ENCODE measurements at regions not wholly inside any gene's neighbourhood (a gene's known extent, or its start where the extent isn't known, plus 50 kb on each side); places are given as distances from the start of the nearest gene placed in this dataset.
"Not testable (repeated sequence)": the region's sequence is repeated elsewhere in the genome, so short reads cannot be mapped to it uniquely, and the experiment has no call there.

- not testable (repeated sequence) for DNase-seq (ENCODE audit: low spot score)
Measured at GRCh38 chr6:74488726-74489125, 717.1 kb downstream of the COL12A1 start.

GRCh38 chr6:74482180-74482579 lies 723.7 kb downstream of the COL12A1 start:
- no peak for DNase-seq (ENCODE audit: low spot score)

- no peak for DNase-seq (ENCODE audit: low spot score)
Measured at GRCh38 chr6:74480561-74480960, 725.3 kb downstream of the COL12A1 start.

GRCh38 chr6:74479960-74480359 lies 725.9 kb downstream of the COL12A1 start:
- DNase-seq (ENCODE audit: low spot score), result no peak

- DNase-seq (ENCODE audit: low spot score), result no peak
Measured at GRCh38 chr6:74479420-74479819, 726.4 kb downstream of the COL12A1 start.

- DNase-seq (ENCODE audit: low spot score), result not testable (repeated sequence)
Measured at GRCh38 chr6:74474046-74474445, 731.8 kb downstream of the COL12A1 start.

GRCh38 chr6:74468552-74468951 lies 737.3 kb downstream of the COL12A1 start:
- not testable (repeated sequence) for DNase-seq (ENCODE audit: low spot score)

- no peak for DNase-seq (ENCODE audit: low spot score)
Measured at GRCh38 chr6:74467533-74468215, 738.2 kb downstream of the COL12A1 start.

- no peak for DNase-seq (ENCODE audit: low spot score)
Measured at GRCh38 chr6:74466572-74466971, 739.3 kb downstream of the COL12A1 start.

GRCh38 chr6:74459260-74459659 lies 746.6 kb downstream of the COL12A1 start:
- DNase-seq (ENCODE audit: low spot score), result no peak

- no peak for DNase-seq (ENCODE audit: low spot score)
Measured at GRCh38 chr6:74458536-74458935, 747.3 kb downstream of the COL12A1 start.

GRCh38 chr6:74455786-74456185 lies 750.1 kb downstream of the COL12A1 start:
- DNase-seq (ENCODE audit: low spot score), result no peak

GRCh38 chr6:74451953-74452352 lies 753.9 kb downstream of the COL12A1 start:
- no peak for DNase-seq (ENCODE audit: low spot score)

- DNase-seq (ENCODE audit: low spot score), result no peak
Measured at GRCh38 chr6:74448850-74449249, 752.8 kb downstream of the CD109 start.

- DNase-seq (ENCODE audit: low spot score), result peak; percentile 20
Measured at GRCh38 chr6:74447013-74447412, 751.0 kb downstream of the CD109 start.

GRCh38 chr6:74439123-74439811 lies 743.3 kb downstream of the CD109 start:
- no peak for DNase-seq (ENCODE audit: low spot score)

GRCh38 chr6:74438395-74438794 lies 742.4 kb downstream of the CD109 start:
- not testable (repeated sequence) for DNase-seq (ENCODE audit: low spot score)

GRCh38 chr6:74434171-74434570 lies 738.2 kb downstream of the CD109 start:
- DNase-seq (ENCODE audit: low spot score), result no peak

GRCh38 chr6:74431873-74432580 lies 736.0 kb downstream of the CD109 start:
- DNase-seq (ENCODE audit: low spot score), result no peak

GRCh38 chr6:74420221-74420620 lies 724.2 kb downstream of the CD109 start:
- DNase-seq (ENCODE audit: low spot score), result no peak

GRCh38 chr6:74415056-74415455 lies 719.1 kb downstream of the CD109 start:
- no peak for DNase-seq (ENCODE audit: low spot score)

GRCh38 chr6:74410630-74411029 lies 714.6 kb downstream of the CD109 start:
- DNase-seq (ENCODE audit: low spot score), result no peak

- DNase-seq (ENCODE audit: low spot score), result peak; percentile 22
Measured at GRCh38 chr6:74409447-74409846, 713.4 kb downstream of the CD109 start.

All from Ammon's horn (tissue), 1 donor.